Activated CD4-positive, alpha-beta T cell treated with anti-CD3 and anti-CD28 coated beads, Interleukin-2, amount 50 U/mL, for 24 hours (primary cell): ENCODE measurements at regions not wholly inside any gene's neighbourhood (a gene's known extent, or its start where the extent isn't known, plus 50 kb on each side); places are given as distances from the start of the nearest gene placed in this dataset.
"Not testable (repeated sequence)": the region's sequence is repeated elsewhere in the genome, so short reads cannot be mapped to it uniquely, and the experiment has no call there.

Experiments used
- DNase-seq, 2 donors: peaks; one replicate each; pipeline ENCODE4 v3.0.0-alpha.2; 2020; ENCODE audit warnings: low read depth in 1 of 2, low spot score in 1 of 2

- no peak for DNase-seq
These were observed 124.0 kb upstream of the TOPAZ1 start for GRCh38 chr3:44117736-44118135.

DNA sequence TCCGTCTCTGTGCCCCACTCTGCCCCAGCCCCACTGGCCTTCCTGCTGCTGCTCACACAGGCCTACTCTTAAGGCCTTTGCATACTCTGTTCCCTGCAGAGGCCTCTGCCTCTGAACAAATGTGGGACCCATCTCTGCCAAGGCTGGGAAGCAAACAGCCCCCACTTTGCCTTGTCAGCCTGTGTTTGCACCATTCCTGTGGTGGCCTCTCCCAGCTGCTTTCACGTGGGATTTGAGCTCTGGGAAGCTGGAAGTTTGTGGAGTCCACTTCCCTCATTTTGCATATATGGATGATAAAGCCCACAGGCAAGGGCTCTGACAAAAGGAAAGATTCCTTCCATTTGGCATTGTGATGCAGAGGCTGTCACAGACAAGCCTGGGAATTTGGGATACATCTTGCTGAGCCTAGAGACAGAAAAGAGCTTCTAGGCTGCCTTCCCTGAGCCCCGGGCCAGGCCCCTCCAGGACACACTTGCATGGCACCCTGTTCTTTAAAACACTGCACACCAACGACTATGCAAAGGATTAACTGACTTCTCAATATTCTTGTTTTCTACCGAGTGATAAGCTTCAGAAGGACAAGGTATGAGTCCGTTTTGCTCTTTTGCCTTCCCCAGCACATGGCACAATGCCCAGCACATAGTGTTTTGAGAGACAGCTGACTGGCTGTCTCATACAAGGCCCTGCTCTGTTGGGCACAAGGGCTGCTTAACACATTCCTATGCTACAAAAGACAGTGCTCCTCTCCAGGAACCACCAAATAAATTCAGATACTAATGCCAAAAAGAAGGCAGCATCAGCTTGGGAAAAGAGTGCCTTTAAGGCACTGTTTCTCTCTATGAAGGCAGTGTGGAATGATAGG is 120.7 kb upstream of the TOPAZ1 start:
- no peak for DNase-seq

GRCh38 chr3:44125246-44125645 is 116.4 kb upstream of the TOPAZ1 start:
- DNase-seq, result no peak

GRCh38 chr3:44125882-44126281 is 115.8 kb upstream of the TOPAZ1 start:
- DNase-seq, result no peak

GRCh38 chr3:44128057-44128775 is 113.5 kb upstream of the TOPAZ1 start:
- DNase-seq, result no peak

- DNase-seq, result no peak
These were observed 111.4 kb upstream of the TOPAZ1 start for GRCh38 chr3:44130249-44130648.

DNA sequence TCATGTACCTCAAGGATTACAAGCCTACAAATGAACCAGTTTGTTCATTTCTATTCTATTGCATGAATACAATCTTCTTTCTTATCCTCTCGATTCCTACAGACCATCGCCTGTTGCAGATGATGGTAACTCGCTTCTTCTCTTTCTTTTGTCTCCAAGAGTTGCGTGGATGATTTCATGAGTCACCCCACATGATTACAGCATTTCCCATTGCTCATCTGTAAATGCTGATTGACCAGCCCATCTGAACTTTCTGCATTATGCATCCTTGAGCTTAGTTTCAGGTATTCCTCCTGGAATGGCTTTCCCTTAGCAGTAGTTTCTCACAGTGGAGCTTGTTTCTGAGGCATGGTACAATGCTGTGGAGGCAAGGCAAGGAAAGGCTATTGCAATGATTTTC is 109.6 kb upstream of the TOPAZ1 start:
- DNase-seq, result no peak

- no peak for DNase-seq
These were observed 109.1 kb upstream of the TOPAZ1 start for GRCh38 chr3:44132593-44132992.

DNA sequence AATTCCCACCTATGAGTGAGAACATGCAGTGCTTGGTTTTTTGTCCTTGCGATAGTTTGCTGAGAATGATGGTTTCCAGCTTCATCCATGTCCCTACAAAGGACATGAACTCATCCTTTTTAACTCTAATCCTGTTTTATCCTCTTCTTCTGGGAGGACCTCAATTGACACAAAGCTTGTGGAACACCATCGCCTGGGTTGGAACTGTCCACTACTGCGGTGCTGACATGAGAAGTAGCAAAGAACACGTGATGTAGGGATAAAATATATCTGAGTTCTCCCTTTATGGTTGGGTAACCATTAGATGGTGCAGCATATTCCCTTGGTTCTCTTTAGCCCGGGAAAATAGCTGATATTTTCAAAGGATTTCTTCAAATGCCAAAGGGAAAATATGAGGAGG is 105.3 kb upstream of the TOPAZ1 start:
- DNase-seq, result no peak

DNA sequence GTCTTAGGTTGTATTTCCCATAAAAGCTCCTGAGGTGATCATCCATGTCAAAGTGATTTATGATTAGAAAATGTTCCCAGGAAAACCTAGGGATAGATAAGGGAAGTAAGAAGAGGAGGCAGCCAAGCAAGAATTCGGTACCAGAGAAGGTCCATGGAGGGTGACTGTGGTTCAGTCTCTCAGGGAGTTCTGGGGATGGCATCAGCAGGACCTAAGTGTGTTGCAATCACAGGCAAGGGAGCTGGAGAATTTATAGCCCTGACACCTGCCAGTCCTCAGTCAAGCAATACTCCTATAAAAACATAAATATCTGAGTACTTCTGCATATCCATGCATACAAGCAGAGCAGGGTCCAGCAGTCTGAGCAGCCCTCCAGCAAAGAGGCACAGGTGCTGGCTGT is 95.6 kb upstream of the TOPAZ1 start:
- no peak for DNase-seq

GRCh38 chr3:44159696-44160300 is 81.9 kb upstream of the TOPAZ1 start:
- DNase-seq, result no peak

DNA sequence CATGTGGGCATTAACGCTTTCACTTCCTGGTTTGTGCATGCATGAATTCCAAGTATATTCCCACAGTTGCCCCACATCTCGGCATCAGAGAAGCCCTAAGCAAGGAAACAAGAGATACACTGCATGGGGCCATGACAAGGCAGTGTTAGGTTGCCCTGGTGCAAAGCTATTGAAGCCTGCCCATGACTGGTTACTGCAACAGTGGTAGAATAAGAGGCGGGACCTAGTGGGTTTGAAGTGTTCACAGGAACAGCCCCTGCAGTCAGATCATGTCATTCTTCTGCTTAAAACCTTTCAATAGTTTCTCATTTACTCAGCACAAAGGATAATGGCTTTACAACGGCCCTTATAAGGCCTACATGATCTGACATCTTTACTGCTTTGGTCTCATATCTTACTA is 80.9 kb upstream of the TOPAZ1 start:
- DNase-seq, result no peak

DNA sequence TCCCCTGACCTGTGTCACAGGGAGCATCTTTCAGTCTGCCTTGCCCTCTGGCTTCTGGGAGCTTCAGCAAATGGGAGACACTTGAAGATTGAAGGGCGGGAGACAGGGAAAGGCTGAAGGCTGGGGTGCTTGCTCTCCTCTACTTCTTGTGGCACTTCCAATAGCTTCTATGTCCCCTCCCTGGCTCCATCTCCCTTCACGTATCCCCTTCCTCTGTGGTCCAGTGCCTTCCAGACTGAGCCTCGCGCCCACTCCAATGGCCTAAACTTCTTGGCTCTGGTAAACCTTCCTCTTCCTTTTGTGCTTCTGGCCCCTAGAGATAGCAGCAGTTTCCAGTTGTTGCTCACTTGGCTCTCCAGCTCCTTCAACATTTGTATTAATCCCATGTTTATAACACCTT is 69.8 kb upstream of the TOPAZ1 start:
- no peak for DNase-seq

DNA sequence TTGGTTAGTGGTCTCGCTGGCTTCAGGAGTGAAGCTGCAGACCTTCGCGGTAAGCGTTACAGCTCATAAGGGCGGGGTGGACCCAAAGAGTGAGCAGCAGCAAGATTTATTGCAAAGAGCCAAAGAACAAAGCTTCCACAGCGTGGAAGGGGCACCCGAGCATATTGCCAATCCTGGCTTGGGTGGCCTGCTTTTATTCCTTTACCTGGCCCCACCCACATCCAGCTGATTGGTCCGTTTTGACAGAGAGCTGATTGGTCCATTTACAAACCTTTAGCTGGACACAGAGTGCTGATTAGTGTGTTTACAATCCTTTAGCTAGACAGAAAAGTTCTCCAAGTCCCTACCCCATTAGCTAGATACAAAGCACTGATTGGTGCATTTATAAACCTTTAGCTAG is 69.0 kb upstream of the TOPAZ1 start:
- not testable (repeated sequence) for DNase-seq

- DNase-seq, result no peak
These were observed 68.4 kb upstream of the TOPAZ1 start for GRCh38 chr3:44173263-44173662.

DNA sequence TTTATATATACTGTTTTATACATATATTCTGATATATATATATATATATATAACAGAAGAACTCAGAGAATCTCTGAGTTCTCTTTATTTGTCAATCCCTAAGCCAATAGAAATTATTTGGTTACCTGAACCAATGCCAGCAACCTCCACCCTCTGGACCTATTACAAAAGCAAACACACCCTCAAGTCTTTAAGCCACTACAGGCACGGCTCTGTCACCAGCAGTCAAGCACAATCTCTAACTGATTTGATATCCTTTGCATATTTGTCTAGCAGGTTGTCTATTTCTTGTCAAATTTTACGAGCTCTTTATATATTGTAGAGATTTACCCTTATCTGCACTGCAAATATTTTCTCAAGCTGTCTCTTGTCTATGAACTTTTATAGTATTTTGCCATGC is 66.6 kb upstream of the TOPAZ1 start:
- DNase-seq, result no peak

- no peak for DNase-seq
These were observed 62.4 kb upstream of the TOPAZ1 start for GRCh38 chr3:44179246-44179645.

DNA sequence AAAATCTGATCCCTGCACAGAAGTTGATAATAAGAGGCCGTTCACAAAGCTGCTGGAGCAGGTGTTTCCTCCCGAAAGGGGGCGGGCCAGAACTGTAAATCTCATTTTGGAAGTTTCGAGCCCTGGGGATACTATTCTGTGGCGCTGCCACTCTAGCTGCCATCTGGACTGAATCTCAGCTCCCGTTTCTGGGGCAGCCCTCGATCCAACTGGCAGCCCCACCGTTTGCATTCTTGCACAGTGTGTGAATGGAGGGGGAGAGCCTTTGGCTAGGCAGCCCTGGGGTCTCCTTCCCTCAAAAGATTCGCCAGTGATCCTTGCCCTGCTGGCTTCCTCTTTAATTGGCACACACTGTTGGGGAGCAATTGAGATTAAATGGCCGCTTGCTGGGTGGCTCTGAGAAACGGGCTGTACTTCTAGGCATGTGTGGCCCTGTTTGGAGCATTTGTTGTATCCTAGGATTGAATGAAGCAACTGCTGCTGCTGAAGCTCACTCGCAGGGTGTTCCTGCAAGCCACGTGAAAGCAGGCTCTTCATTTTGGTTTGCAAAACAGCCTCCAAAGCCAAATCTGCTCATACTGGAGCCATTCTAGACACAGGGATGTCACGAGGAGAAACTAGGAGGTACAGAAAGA is 57.2 kb upstream of the TOPAZ1 start:
- DNase-seq, result no peak

- no peak for DNase-seq
These were observed 56.2 kb upstream of the TOPAZ1 start for GRCh38 chr3:44185396-44185915.

- DNase-seq, result no peak
These were observed 55.5 kb upstream of the TOPAZ1 start for GRCh38 chr3:44186111-44186672.

DNA sequence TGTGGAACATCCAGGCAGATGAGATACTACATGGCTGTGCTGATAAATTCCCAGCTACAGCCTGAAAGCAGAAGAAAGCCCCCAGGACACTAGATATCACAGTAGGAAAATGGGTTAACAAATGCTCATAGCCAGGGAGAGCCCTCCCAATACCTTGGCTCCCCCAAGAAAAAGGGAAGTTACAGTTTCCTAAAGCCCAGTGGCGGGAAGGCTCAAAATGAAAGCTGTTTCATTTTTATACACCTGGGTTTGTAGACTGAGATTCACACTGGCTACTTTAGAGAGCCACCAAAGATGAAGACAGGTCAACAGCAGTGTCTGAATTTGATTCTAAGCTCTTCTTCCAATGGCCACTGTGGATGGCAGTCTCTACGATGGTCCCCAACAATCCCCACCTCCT is 55.0 kb upstream of the TOPAZ1 start:
- DNase-seq, result no peak
